Spleen (tissue), 7 donors: ENCODE measurements at regions not wholly inside any gene's neighbourhood (a gene's known extent, or its start where the extent isn't known, plus 50 kb on each side); places are given as distances from the start of the nearest gene placed in this dataset.

Source experiments
- CTCF ChIP-seq, 11 experiments: fragments of 200-600 bp in 7 of 11; fragments of 450-650 bp in 4 of 11; sonication (generic) in 4 of 11; IDR thresholded peaks in 8 of 11; conservative IDR thresholded peaks in 3 of 11; 1 replicate in 7 of 11; 2 replicates in 4 of 11; pipeline versions ENCODE4 v1.4.0 to v1.8.0; 2016 to 2021; ENCODE audit warnings: antibody characterized with exemption in 11 of 11, inconsistent platforms in 4 of 11, mild to moderate bottlenecking in 1 of 11
- POLR2A ChIP-seq, 3 donors: fragments of 450-650 bp; IDR thresholded peaks; one replicate each; pipeline ENCODE4 v1.5.1; 2017; ENCODE audit warnings: antibody characterized with exemption in 3 of 3, mild to moderate bottlenecking in 1 of 3
- POLR2AphosphoS5 ChIP-seq, 3 donors: sonication (generic); formaldehyde crosslinking; IDR thresholded peaks; one replicate each; pipeline ENCODE4 v1.5.1; 2017; ENCODE audit warnings: antibody characterized with exemption in 3 of 3
- donor health status: DM: no; HTN: no; CAD: no; lungs with moderate emphysema.
- donor health status: DM: no; HTN: no; CAD: no.
- donor health status: DM: no; HTN: no; CAD: no.

GRCh38 chr3:145678401-145678800 lies 482.6 kb downstream of the PLOD2 start:
- TF ChIP-seq CTCF (IDR thresholded peaks at IDR 0.05 in 8 of 11, conservative IDR thresholded peaks at IDR 0.05 in 3 of 11) (no peak), POLR2A (IDR thresholded peaks at IDR 0.05) (no peak), POLR2AphosphoS5 (IDR thresholded peaks at IDR 0.05) (no peak)
